ENCODE measurements at regions not wholly inside any gene's neighbourhood (a gene's known extent, or its start where the extent isn't known, plus 50 kb on each side); places are given as distances from the start of the nearest gene placed in this dataset.

DNA sequence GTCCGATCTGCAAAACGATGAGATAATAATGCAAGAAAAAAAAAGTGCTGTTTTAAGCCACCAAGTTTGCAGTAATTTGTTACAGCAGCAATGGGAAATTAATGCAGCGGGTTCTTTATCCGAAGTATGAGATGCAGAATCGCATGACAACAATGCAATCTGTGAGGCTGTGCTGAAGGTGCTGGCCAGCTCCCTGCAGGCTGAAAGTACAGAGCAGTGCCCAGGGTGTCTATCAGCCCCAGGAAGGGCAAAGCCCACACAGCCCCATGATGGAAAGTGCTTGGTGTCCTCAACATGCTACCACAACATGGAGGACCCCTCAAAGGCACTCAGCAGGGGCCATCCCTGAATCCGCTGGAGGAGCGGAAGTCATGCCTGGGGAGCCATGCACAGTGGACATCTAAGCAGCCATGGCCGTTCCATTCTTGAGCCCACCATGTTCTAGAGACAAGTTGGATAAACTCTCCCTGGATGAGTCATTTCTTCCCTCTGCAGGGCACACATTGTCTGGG is 199.5 kb upstream of the PFKP start:
- no peaks in the 10 kb centered on the region for H3K36me3 ChIP-seq
- no peak overlapping the region for H3K27ac ChIP-seq
- intact Hi-C loops (cut with DNase I) = no loop called here
- no peak for DNase-seq
- H3K9me3 ChIP-seq = no peaks in the 10 kb centered on the region
- no peak overlapping the region for H3K4me3 ChIP-seq
- TF ChIP-seq POLR2A (IDR thresholded peaks at IDR 0.05) = no peak
- TF ChIP-seq, protein P1, sequence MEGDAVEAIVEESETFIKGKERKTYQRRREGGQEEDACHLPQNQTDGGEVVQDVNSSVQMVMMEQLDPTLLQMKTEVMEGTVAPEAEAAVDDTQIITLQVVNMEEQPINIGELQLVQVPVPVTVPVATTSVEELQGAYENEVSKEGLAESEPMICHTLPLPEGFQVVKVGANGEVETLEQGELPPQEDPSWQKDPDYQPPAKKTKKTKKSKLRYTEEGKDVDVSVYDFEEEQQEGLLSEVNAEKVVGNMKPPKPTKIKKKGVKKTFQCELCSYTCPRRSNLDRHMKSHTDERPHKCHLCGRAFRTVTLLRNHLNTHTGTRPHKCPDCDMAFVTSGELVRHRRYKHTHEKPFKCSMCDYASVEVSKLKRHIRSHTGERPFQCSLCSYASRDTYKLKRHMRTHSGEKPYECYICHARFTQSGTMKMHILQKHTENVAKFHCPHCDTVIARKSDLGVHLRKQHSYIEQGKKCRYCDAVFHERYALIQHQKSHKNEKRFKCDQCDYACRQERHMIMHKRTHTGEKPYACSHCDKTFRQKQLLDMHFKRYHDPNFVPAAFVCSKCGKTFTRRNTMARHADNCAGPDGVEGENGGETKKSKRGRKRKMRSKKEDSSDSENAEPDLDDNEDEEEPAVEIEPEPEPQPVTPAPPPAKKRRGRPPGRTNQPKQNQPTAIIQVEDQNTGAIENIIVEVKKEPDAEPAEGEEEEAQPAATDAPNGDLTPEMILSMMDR (IDR thresholded peaks at IDR 0.05) = no peak
- no peak for TF ChIP-seq EP300 (IDR thresholded peaks at IDR 0.05)
- TF ChIP-seq POLR2AphosphoS5 (IDR thresholded peaks at IDR 0.05) = no peak
- H3K4me1 ChIP-seq = no peaks in the 10 kb centered on the region
- WGBS, 2 donors = 92 to 93% methylated on average over 8 of the region's 8 CpGs
- peaks cover 0 to 3% (median 0%) of the 10 kb centered on the region in 3 donors for H3K27me3 ChIP-seq

DNA sequence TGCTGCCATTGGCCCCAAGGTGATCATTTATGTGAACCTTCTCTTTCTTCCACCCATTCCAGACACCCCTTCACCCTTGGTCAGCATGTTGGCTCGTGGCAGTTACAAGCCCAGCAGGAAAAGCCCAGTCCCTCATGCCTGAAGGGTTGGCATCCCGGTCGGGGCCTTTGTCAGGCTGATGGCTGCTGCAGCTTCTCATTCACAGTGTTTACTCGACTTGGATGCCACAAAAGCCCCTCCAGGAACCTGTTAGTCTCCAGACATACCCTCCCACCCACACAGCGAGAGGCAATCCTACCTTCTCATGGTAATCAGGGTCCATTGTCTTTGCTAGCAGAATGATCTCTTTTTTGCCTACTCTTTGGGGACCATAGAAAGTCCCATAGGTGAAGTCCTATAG is 200.8 kb upstream of the PFKP start:
- Histone ChIP-seq H3K9me3 (no peaks in the 10 kb centered on the region), H3K4me3 (no peak overlapping the region), H3K4me1 (no peaks in the 10 kb centered on the region), H3K27ac (no peak overlapping the region), H3K27me3 (peaks cover 0 to 3% (median 0%) of the 10 kb centered on the region in 3 donors), H3K36me3 (no peaks in the 10 kb centered on the region)
- WGBS, 2 donors = 51 to 53% methylated on average over 5 of the region's 5 CpGs
- DNase-seq = no peak
- TF ChIP-seq, protein P1 (IDR thresholded peaks at IDR 0.05) = no peak
- intact Hi-C loops (cut with DNase I) = no loop called here

DNA sequence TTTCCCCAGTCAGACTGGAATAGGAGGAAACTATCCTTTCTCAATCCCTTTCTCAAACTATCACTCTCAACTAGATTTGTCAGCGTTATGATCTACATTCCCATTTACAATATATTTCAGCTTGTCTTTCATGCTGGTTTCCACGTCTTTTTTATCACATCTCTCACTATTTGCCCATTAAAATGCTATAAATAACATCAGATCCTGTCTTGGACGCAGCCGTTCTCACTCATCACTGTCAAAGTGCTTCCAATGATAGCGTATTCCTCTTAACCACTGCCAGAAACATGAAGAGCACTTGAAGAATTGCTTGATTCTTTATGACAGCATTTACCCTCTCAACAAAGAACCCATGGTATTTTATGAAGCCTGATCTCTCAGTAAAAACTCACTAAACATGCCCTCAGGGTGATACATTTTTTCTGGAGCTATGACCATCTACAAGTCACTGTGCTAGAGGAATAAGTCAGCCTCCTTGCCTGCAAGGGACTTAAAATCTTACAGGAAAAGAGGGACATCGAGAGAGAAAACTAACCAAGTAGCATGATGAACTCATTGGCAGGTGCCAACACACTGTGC is 205.6 kb upstream of the PFKP start:
- H3K4me1 ChIP-seq = no peaks in the 10 kb centered on the region
- no peak for DNase-seq
- WGBS, 2 donors = 63 to 67% methylated on average over 6 of the region's 6 CpGs
- H3K9me3 ChIP-seq = peaks cover 0 to 10% (median 6%) of the 10 kb centered on the region in 4 donors
- H3K27ac ChIP-seq = no peak overlapping the region
- H3K4me3 ChIP-seq = no peak overlapping the region
- intact Hi-C loops (cut with DNase I) = no loop called here
- no peaks in the 10 kb centered on the region for H3K27me3 ChIP-seq
- TF ChIP-seq, protein P1 (IDR thresholded peaks at IDR 0.05) = no peak
- TF ChIP-seq POLR2A (IDR thresholded peaks at IDR 0.05) = no peak
- TF ChIP-seq POLR2AphosphoS5 (IDR thresholded peaks at IDR 0.05) = no peak
- no peak for TF ChIP-seq EP300 (IDR thresholded peaks at IDR 0.05)
- H3K36me3 ChIP-seq = no peaks in the 10 kb centered on the region

DNA sequence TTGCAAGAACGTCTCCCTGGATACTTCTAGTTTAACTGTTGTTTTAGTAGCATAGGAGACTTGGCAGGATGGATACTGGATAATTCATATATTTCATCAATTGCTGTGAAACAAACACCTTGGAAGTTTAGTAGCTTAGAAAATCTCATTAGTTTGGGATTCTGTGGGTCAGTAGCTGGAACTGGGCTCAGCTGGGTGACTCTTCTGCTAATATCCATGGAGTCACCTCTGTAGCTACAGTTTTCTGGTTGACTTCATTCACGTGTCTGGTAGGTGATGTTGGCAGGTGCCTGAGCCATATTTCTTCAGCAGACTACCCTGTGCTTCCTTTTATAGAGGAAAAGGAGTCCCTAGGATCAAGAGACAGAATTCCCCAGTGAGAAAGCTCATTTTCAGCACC is 208.9 kb upstream of the PFKP start:
- intact Hi-C loops (cut with DNase I) = no loop called here
- H3K36me3 ChIP-seq = no peaks in the 10 kb centered on the region
- no peak overlapping the region for H3K27ac ChIP-seq
- DNase-seq = no peak
- WGBS, 2 donors = 73 to 85% methylated on average over 2 of the region's 2 CpGs
- H3K4me1 ChIP-seq = no peaks in the 10 kb centered on the region
- H3K27me3 ChIP-seq = peaks cover 0 to under 1% (median 0%) of the 10 kb centered on the region in 3 donors
- TF ChIP-seq POLR2A (IDR thresholded peaks at IDR 0.05) (no peak), EP300 (IDR thresholded peaks at IDR 0.05) (no peak), POLR2AphosphoS5 (IDR thresholded peaks at IDR 0.05) (no peak)
- TF ChIP-seq, protein P1 (IDR thresholded peaks at IDR 0.05) = no peak
- H3K4me3 ChIP-seq = no peak overlapping the region
- peaks cover under 1 to 10% (median 6%) of the 10 kb centered on the region in 4 donors for H3K9me3 ChIP-seq

DNA sequence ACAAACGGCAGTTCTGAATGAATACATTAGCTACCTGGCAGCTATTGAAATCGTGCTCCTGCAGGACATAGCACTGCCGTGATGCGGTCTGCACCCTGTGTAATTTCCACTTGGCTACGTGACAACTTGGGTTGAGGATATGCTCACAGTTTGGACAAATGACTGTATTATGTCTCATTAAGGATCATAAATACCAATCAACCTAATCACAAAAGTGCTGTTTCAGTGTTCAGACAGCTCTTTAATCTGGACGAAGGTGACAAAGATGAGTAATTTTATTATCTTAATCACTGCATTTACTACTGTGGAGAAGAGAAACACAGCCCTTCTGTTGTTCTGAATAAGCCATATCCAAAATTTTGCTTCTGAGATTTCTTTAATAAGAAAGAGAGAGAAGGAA is 210.8 kb upstream of the PFKP start:
- no peak overlapping the region for H3K27ac ChIP-seq
- H3K4me1 ChIP-seq = no peaks in the 10 kb centered on the region
- DNase-seq = no peak
- intact Hi-C loops (cut with DNase I) = no loop called here
- peaks cover 0 to 6% (median 0%) of the 10 kb centered on the region in 3 donors for H3K27me3 ChIP-seq
- WGBS, 2 donors = 27 to 64% methylated on average over 6 of the region's 6 CpGs
- H3K36me3 ChIP-seq = no peaks in the 10 kb centered on the region
- H3K4me3 ChIP-seq = no peak overlapping the region
- peaks cover 2 to 10% (median 6%) of the 10 kb centered on the region in 4 donors for H3K9me3 ChIP-seq
- TF ChIP-seq POLR2AphosphoS5 (IDR thresholded peaks at IDR 0.05) = no peak
- TF ChIP-seq POLR2A (IDR thresholded peaks at IDR 0.05) = no peak
- TF ChIP-seq, protein P1 (IDR thresholded peaks at IDR 0.05) = no peak
- no peak for TF ChIP-seq EP300 (IDR thresholded peaks at IDR 0.05)

Measured in sigmoid colon (tissue), 6 donors.